HG03575 (cell line): ENCODE measurements at regions not wholly inside any gene's neighbourhood (a gene's known extent, or its start where the extent isn't known, plus 50 kb on each side); places are given as distances from the start of the nearest gene placed in this dataset.
"Not testable (repeated sequence)": the region's sequence is repeated elsewhere in the genome, so short reads cannot be mapped to it uniquely, and the experiment has no call there.

ENCODE experiments used
- ATAC-seq: cut with Tn5 transposase; IDR thresholded peaks from one replicate; pipeline ENCODE4 v1.9.1; 2021; ENCODE audit not compliant: unreplicated experiment, insufficient number of reproducible peaks, low FRiP score; ENCODE audit errors: extremely low read depth

DNA sequence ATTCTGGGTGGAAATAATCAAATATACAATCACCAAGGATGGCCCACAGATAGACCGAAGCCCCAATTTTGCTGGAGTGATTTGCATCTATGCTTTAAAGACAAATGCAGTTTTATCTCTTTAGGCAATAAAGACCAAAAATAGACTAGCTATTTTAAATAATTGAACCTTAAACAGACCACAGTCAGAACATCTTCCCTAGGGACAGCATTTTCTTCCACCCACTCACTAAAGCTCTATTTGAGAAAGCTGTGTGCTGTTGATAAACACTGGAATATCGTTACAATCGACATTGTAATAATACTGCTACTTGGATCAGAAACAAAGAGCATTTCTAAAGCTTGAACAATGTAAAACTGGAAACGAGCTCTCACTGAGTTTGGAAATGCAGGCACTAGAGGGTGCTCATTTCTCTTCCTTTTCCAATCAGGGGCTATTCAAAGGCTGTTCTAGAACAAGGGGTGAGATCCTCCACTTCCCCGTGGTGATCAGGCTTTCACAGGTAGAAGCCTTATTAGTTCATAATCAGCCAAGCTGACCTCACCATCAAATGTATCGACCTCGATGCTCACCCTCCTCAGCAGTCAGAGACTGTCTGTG lies 209.3 kb upstream of the PRSS58 start:
- ATAC-seq, result not testable (repeated sequence)

DNA sequence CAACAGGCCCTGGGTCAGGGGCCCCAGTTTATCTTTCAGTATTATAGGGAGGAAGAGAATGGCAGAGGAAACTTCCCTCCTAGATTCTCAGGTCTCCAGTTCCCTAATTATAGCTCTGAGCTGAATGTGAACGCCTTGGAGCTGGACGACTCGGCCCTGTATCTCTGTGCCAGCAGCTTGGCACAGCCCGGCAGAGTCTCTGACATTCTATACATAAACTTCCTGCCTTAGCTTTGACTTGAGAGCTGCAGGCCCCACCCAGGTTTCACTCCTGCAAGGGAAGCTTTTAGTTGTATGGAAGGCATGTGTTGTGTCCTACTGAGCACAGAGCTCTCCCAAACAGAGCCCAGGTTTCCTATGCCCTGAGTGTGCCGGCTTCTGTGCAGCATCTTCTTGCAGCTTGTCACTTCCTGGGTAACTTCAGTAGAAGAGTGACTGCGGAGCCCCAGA lies 205.6 kb upstream of the PRSS58 start:
- no peak for ATAC-seq

DNA sequence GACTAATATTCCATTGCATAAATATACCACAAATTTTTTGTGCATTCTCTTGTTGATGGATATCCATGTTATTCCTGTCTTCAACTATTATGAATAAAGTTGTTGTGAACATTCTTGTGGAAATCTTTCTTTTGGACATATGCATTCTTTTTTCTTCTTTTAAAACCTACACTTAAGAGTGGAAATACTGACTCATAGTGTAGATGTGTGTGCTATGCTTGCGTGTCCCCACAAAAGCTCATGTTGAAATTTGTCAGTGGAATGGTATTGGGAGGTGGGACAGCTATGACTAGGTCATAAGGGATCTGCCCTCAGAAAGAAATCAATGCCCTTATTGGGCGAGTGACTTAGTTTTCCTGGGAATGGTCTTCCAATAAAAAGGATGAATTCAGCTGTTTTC lies 203.6 kb upstream of the PRSS58 start:
- ATAC-seq, result no peak

DNA sequence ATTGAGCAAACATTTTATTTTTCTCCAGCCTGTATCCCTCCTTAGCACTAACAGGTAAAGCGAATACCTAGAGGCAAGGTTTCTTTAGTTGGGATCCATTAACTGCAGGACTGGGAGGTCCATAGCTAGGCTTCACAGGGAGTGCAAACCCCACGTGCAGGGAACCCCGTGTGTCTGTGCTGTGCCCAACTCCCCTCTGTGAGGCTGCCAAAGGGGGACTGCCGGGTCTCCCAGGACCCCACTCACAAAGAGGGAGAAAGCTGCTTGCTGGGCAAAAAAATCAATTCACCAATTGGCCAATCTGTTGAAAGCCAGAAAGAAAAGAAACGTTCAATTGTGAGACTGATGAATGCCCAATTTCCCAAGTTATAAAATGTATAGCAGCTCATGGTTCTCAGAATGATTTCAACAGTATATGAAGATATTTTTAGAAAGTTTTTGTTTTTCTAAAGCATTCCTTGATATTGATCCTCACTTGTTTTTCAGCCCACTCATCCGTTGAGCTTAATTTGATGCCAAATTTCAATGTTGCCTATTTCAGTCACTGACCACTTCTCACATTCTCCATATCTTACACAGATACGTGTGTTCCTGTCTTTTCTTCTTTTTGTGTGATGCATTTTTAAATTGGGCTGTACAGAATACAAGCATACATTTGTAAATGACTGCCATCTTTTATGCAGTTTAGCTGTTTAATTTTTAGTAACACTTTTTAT lies 202.7 kb upstream of the PRSS58 start:
- no peak for ATAC-seq

DNA sequence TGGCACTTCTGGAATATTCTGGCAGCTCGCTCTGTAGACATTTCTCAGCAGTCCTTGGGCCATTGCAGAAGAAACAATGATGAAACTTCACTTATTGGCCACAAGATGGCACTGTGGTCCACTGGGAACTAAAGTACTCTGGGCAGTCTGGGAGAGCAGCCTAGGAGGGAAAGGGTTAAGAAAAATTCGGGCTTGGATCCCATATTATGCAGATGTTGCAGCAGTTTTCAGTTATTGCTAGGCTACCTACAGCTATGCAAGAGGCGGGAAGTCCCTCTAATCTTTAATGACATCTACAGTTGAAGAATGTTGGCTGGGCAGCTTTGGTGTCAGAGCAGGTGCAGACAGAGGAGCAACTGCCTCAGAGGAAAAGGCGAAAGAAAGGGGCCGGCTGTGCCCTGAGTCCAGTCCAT lies 201.7 kb upstream of the PRSS58 start:
- ATAC-seq, result no peak

DNA sequence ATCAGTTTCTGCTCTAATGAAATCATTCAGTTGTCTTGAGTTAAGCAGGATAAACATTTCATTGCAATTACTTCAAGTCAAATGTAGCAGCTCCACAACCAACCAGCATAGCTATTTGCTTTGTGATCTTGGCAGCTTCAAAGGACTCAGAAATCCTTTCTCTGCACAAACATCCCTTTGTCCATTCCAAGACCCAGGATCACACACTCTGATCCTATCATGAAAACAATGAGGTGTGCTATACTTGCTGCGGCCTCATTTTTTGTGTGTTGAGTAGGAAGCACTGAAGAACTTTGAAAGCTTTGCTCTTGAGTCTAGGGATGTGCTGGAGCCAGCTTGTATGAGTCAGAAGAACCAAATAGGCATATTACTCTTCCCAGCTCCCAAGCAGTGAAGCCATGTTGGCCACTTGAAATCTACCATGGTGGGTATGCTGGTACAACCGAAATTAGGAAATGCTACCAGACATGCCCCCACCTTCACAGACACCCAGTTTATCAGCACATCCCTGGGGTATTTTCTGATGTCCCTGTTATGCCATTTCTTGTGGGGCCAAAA lies 199.4 kb upstream of the PRSS58 start:
- ATAC-seq, result no peak

DNA sequence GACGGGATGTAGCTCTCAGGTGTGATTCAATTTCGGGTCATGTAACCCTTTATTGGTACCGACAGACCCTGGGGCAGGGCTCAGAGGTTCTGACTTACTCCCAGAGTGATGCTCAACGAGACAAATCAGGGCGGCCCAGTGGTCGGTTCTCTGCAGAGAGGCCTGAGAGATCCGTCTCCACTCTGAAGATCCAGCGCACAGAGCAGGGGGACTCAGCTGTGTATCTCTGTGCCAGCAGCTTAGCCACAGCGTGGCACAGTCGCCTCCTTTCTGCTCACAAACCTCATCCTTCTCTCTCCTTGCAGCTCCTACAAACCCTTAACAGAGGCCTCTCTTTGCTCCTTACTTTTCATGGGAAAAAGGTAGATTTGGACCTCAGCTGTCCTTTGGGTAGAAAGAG lies 197.5 kb upstream of the PRSS58 start:
- ATAC-seq, result no peak

DNA sequence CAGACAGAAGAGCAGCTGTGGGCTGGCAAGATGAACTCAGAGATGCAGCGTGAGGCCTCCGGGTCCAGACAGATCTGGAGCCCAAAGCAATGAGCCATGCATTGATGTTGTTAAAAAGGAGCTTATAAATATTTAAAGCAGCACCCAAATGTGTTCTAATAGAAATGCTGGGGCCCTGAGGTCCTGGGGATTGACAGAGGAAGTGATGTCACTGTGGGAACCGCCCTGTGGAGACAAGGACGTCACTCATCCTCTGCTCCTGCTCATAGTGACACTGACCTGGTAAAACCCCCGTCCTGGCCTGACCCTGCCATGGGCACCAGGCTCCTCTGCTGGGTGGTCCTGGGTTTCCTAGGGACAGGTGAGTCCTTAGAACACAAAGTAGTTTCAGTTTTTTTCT lies 197.0 kb upstream of the PRSS58 start:
- no peak for ATAC-seq

DNA sequence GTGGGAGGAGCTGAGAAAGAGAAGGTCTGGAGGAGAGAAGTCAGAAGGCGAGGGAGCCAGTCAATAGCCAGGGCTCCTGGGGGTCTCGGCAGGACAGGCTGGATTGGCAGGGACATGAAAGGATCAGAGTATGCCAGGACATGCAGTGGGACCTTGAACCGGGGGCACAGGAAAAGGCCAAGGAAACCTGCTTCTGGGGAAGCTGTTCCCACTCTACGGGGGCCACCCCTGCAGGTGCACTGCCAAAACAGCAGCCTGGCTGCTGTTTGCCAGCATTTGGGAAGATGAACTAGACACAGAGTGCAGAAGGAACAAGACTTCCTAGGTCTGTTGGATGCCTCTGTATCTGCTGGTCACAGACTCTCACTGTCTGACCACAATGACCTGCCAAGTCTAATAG lies 194.9 kb upstream of the PRSS58 start:
- no peak for ATAC-seq

DNA sequence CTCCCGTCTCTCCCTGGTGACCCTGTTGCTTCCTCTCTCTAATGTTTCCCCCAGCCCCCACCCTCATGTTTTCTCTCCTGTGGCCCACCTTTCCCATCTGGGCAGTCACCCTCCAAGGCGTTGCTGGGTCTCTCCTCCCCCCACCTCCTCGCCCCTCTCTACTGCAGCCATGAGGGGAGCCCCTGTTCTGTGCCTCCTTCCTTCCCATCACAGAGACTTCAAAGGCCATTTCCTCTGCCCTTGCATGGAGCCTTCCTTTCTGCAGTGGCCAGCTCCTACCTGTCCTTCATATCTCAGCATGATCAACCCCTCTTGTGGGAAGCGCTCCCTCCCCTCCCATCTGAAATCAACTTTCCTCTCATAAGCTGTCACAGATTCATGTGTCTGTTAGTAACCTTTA lies 194.0 kb upstream of the PRSS58 start:
- no peak for ATAC-seq

DNA sequence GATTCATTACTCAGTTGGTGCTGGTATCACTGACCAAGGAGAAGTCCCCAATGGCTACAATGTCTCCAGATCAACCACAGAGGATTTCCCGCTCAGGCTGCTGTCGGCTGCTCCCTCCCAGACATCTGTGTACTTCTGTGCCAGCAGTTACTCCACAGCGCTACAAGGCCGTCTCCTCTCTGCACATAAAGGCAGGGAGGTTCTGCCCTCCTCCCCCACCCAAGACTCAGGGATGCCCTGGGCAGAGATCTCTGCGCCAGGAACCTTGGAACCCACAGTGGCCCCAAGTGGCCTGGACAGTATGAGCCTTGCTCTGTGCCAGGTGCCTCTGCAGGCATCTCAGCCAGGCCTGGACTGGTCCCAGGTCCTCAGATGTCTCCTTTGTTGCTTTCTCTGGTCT lies 193.4 kb upstream of the PRSS58 start:
- no peak for ATAC-seq

DNA sequence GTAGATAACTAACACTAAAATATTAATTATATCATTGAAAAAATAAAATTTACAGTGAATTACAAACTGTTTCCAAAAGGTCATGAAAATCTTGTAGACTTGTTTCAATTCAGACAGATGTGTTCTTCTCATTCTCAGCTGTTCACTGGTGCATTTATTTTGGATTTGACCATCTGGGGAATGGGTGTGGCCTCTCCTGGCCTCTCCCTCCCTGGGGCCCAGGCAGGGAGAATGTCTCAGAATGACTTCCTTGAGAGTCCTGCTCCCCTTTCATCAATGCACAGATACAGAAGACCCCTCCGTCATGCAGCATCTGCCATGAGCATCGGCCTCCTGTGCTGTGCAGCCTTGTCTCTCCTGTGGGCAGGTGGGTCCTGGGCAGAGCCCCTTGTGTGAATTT lies 192.8 kb upstream of the PRSS58 start:
- no peak for ATAC-seq

DNA sequence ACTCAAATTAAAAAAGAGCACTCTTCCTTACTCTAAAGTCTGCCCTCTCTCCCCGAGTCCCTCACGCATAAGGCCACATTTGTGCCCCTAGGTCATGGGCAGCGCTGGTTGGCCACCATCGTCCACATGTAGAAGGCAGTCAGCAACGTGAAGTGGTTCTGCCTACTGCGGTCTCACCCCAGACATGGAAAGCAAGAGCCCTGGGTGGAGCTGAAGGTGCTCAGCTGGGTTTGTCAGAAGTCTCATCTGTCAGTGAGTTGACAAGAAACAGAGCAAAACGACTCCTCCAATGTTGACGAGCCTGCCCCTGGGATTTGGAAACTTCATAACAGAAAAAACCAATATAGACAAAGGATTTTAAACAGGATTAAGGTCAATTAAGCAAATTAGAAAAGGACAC lies 192.3 kb upstream of the PRSS58 start:
- no peak for ATAC-seq

DNA sequence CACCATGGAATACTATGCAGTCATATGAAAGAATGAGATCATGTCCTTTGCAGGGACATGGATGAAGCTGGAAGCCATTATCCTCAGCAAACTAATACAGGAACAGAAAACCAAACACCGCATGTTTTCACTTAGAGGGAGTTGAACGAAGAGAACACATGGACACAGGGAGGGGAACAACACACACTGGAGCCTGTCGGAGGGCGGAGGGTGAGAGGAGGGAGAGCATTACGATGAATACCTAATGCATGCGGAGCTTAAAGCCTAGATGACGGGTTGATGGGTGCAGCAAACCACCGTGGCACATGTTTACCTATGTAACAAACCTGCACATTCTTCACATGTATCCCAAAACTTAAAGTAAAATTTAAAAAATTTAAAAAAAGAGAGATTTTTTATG lies 191.0 kb upstream of the PRSS58 start:
- ATAC-seq, result not testable (repeated sequence)

DNA sequence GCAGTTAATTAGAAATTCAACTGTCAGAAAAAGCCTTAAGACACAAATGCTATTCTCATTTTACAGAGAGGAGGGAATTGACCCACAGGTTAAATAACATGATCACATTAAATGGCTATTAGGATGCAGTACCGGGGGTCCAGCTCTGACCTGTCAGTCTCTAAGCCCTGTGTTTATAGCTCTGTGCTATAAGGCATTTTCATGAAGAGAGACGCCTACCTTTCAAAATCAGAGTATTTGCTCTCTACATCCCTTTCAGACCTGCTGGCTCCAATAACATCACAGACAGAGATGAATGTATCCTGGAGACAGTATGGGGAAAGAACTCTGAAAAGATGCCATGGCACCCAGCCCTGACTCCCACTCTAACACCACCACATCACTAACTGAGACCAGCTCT lies 189.9 kb upstream of the PRSS58 start:
- ATAC-seq, result no peak

DNA sequence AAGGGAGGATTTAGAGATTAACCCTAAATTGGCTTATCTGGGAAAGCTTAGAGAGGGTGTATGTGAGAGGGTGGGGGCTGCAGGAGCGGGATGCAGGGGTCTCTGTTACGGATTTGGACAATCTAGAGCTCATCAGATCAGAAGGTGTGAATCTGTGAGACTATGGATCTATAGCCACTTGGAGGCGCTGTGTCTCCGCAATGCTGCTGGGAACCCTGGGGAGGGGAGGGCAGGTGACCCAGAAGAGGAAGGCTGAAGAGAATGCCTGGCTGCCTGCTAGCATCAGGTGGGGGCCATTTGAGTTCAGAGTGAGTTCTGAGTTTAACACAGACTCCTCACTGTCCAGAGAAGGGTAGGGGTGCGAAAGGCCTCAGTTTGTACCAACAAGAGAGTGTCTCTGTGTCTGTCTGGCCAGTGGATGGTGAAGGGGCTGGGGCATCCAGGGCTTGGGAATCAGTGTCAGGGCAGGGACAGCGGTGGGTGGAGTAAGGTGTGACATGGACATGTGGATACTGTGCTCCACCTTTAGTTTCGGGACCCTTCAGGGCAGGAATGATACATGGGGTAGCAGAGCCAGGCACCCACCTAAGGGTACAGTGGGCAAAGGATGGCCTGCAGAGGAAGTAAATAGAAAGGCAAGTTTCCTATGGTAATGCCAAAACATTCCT lies 187.3 kb upstream of the PRSS58 start:
- no peak for ATAC-seq

DNA sequence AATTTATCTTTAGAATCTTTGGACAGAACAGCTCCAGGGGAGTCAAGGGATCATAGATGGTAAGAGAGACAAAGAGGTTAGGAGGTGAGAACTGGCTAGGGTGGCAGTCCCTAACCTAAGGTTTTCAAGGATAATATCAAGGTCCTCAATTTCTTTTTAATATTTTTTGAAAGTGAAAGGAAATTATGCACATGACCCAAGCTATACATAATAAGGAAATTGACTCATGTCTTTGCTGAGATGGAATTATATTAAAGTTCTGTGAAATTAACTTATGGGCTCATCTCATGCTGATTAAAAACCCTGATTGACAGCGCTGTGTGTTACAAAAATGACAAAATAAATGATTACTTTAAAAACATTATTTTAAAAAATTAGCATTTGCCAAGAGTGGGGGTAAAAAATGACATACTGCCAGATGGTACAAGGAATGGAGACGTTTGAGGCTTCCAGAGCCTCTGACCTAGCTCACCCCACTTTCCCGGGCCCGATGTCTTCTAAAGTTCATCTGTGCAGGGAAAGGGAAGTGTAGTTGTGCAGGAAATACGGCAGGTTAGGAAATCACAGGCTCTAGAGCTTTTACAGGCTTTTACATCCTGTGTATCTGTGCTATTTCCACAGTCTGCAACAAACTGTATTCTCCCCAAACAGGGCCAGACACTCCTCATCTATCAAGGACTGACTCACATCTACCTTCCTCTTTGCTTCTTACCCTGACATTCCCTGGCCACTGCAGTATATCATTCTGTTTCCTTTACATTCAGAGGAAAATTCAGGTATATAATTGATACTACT lies 185.6 kb upstream of the PRSS58 start:
- no peak for ATAC-seq

DNA sequence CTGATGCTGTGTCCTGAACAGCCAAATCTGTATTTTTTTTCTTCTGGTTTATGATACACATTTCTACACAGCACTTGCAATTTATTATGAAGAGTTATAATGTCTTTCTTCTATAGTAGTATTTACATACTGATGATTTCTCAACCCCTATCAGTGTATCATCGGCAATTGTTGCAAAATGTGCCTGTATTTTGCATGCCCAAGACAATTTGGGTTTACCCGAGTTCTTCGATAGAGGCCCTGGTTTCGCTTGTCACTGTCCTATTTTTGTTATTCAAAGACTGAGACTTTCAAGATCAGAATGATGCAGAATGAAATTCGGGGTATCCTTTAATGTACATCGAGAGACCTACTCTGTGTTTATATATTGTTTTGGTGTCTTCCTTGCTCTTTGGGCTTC lies 184.5 kb upstream of the PRSS58 start:
- ATAC-seq, result no peak

DNA sequence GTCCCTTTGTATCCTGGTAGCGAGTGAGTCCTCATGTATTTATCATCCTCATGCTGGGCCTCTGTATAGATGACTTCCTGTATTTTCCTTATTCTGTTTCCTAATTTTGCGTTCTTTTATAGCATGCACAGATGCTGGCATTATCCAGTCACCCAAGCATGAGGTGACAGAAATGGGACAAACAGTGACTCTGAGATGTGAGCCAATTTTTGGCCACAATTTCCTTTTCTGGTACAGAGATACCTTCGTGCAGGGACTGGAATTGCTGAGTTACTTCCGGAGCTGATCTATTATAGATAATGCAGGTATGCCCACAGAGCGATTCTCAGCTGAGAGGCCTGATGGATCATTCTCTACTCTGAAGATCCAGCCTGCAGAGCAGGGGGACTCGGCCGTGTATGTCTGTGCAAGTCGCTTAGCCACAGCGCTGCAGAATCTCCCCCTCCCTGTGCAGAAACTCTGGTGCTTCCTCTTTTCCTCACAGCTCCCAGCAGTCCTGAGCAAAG lies 183.1 kb upstream of the PRSS58 start:
- no peak for ATAC-seq
